GM18858 (cell line): ENCODE measurements at regions not wholly inside any gene's neighbourhood (a gene's known extent, or its start where the extent isn't known, plus 50 kb on each side); places are given as distances from the start of the nearest gene placed in this dataset.

Source experiments
- ATAC-seq: cut with Tn5 transposase; IDR thresholded peaks from one replicate; pipeline ENCODE4 v1.9.1; 2021; ENCODE audit not compliant: unreplicated experiment

DNA sequence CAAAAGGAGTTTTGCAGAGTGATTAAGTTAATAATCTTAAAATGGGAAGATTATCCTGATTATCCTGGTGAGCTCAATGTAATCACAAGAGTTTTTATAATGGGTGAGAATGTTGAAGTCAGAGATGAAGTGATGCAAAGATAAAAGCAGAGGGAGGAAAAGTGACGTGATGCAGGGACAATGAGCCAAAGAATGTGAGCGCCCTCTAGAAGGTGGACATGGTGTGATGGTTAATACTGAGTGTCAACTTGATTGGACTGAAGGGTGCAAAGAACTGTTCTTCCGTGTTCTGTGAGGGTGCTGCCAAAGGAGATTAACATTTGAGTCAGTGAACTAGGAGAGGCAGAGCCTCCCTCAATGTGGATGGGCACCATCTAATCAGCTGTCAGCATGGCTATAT, 569.6 kb upstream of the AGTR1 start:
- ATAC-seq, result no peak

GRCh38 chr3:148131990-148132638, 565.6 kb upstream of the AGTR1 start:
- no peak for ATAC-seq

- ATAC-seq, result no peak
Measured at GRCh38 chr3:148136816-148137215, 560.9 kb upstream of the AGTR1 start.

DNA sequence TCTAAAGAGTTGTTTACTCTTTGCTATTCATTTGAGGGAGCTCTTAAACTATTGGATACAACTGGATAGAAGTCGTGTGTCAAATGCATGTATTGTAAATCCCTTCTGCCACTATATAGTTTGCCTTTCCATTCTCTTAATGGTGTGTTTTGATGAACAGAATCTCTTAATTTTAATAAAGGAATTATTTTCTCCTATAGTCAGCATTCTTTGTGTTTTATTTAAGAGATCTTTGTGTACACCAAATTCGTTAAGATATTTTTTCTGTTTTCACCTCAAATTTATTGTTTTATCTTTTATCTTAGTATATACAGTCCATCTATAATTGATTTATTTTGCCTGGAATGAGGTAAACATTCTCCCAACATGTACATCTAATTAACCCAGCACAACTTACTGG, 551.5 kb upstream of the AGTR1 start:
- no peak for ATAC-seq

GRCh38 chr3:148146947-148147826, 550.5 kb upstream of the AGTR1 start:
- ATAC-seq, result no peak

DNA sequence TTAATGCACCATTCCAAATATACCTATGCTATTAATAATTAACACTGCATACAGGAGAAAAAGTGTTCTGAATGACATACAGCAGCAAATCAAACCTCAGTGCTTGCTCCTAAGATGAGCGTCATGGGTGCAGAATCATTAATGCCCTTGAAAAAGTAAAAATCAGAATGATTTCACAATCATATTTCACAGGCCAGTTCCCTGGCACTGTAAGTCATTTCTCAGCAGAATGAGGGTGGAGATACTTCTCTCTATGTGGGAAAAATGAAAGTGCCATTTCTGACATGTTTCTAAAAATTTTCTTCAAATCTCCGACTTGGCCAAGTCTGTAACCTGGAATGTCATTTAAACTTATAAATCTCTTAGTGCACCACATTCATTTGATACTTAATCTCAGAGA, 549.8 kb upstream of the AGTR1 start:
- no peak for ATAC-seq

GRCh38 chr3:148149556-148149955, 548.1 kb upstream of the AGTR1 start:
- no peak for ATAC-seq

GRCh38 chr3:148150141-148150540, 547.6 kb upstream of the AGTR1 start:
- ATAC-seq, result no peak

DNA sequence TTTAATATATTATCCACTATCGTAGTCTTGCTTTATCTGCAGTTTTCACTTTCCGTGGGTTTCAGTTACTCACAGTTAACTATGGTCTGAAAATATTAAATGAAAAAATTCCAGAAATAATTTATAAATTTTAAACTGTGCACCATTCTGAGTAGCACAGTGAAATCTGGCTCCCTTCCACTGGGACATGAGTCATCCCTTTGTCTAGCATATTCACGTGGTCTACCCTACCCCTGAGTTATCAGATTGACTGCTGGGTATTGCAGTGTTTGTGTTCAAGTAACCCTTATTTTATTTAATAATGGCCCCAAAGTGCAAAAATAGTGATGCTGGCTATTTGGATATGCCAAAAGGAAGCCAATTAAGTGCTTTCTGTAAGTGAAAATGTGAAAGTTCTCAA, 539.5 kb upstream of the AGTR1 start:
- ATAC-seq, result no peak

DNA sequence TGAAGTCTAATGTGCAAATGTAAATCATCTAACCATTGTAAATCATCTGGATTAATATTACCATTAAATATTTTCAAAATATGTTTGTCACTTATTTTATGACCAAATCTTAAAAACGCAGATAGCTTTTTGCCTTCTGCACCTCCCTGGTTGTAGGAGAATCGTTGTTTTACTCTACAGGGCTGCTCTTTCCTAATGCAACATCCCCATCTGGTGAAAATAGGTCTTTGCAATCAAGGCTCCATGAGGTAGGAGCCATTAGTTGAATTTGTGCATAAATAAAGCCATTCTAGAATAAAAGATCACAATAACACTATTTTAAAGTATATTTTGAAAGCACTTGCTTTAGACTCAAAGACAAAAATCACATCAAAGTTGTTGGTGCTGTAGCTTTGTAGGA, 535.6 kb upstream of the AGTR1 start:
- ATAC-seq, result no peak

GRCh38 chr3:148168347-148168746, 529.4 kb upstream of the AGTR1 start:
- no peak for ATAC-seq

DNA sequence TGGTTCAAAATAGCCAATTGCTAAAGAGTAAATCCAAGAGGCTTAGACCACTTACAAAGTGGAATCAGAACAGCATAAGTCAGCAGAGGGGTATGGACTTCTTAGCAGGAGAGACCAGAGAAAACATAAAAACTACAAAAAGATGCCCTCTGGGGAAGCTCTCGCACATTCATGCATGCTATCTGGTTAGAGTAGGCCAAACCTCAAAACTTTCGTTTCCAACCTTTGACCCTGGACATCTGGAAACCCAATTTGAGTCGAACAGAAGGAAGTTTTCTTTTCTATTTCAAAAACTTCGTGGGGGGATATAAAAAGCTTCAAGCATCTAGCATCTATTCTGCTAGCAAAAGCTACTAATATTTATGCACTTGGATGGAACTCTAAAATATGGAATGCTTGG, 523.9 kb upstream of the AGTR1 start:
- no peak for ATAC-seq

DNA sequence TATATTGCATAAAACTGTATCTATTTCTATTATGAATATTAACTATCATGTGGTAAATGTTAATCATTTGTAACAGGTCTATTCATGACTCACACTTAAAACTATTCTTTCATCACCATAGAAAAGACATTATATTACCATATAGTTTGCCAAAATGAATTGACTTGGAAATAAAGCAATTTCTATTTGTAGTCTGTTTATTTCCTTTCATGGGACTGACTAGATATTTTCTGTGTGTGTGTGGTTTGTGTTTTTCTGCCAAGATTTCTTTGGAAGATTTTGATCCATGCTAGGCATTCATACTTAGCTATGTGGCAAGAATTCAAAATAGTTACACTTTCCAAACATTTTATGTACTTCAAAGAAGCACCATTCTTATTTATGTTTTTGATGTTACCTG, 522.5 kb upstream of the AGTR1 start:
- no peak for ATAC-seq

- ATAC-seq, result no peak
Measured at GRCh38 chr3:148178503-148178902, 519.2 kb upstream of the AGTR1 start.

DNA sequence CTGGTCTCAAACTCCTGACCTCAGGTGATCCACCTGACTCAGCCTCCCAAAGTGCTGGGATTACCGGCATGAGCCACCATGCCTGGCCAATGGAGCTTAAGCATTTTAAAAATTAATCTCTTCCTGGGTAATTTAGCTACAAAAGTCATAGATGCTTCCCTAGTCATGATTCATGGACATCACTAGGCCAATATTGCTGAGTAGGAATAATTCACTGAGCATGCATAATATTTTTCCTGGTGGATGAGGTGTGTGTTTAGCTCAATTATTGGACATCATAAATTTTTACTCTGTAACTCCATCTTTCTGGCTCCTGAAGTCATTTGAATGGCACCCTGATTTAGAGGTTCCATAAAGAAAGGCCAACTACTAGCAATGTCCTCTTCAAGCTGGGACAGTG, 512.9 kb upstream of the AGTR1 start:
- no peak for ATAC-seq

DNA sequence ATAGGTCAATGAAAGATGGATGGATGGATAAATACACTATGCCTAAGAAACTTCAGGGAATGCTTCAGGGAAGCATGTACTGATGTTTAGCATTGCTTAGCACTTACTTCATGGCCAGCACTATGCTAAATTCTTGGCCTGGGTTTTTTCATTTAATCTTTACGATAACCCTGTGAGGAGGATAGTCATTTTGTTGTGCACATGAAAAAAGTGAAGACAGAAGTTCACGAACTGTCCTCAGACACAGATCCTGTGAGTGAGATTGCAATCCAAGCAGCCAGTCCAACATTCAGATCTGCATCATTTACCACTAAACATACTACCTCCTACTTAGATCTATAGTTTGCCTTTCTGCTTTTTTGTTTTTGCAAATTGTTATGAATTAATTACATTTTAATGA, 510.8 kb upstream of the AGTR1 start:
- ATAC-seq, result no peak

GRCh38 chr3:148187296-148187695, 510.4 kb upstream of the AGTR1 start:
- ATAC-seq, result no peak

DNA sequence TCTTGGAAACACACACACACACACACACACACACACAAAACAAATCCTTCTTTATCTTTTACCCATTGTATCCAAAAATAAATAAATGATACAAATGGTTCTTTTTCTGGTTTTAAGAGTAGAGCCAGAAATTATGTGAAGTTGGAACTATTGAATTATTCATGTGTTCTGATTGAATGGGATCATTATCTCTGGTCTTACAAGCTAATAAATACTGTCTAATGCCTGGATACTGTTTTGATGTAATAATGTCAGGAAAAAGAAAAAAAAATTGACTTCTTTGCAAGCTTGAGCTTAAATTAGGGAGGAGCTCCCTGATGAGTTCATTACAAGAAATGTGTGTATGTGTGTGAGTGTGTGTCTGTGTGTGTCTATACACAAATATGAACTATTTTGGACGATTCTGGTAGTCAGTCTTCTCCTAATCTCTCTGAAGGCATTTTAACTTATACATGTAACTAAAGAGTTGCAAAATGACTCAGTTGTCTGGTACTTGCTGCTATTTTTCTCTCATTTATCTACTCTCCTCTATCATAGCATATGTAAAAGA, 507.2 kb upstream of the AGTR1 start:
- ATAC-seq, result no peak

GRCh38 chr3:148191966-148192365, 505.7 kb upstream of the AGTR1 start:
- ATAC-seq, result no peak

DNA sequence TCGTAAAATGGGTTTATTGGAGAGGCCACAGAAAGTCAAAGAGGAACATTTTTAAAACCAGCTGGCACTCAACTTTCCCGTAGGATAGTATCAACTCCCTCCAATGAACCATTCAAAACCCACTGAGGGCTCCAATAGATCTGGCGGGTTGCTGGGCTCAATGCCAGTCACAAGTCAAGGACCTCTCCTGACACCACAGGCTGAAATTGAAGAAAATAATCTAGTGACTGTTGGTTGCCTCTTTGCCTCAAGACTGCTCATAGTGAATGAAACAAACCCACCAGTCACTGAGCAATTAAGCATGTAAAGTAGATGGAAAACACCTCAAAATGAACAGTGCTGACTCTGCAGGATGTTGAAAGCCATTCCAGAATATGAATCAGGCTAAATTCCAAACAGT, 500.6 kb upstream of the AGTR1 start:
- ATAC-seq, result no peak

DNA sequence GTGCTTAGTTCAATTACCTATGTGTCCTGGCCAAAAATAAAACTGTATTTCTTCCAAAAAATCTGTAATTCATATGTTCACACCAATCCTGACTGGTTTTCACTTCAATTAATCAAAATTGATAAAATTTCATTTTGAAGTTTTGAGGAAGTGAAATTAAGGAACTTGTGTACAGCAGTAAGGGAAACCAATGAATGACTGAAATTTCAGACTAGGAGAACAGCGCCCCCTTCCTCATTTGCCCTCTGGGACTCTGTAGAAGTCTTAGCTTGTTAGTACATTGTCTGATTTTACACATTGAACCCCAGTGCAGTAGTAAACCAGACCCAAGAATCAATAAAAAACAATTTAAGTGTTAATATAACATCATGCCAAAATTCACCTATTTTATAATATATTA, 495.3 kb upstream of the AGTR1 start:
- no peak for ATAC-seq

DNA sequence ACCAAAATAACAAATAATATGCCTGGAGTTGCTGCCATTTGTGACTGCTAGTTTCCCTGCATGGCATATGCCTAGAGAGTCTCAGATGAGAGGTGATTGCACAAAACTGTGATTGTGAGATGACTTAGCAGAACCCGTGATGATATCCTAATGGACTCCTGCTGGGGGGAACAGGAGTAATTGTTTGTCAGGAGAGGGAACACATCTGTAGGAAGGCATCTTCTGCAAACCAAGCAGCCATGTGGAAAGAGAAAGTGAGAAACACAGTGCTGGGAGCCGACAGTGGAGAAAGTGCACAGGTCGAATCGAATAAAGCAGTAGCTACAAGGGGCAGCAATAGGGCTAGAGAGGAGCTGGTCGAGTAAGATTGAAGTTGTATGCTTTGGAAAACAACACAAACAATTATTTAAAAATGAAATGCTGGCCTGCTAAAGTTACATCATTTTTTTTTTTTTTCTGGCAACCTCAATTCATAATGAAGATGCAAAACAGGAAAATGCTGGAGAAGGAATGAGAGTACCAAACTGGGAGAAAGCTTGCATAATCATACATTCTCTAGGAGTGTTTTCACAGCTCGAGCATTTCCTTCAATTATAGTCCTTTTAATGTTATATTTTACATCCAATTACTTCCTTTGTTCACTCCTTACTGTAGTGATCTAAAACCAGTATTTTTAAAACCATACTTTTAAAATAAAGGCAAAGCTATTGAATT, 494.2 kb upstream of the AGTR1 start:
- ATAC-seq, result no peak
